22Rv1 (cell line): ENCODE measurements at regions not wholly inside any gene's neighbourhood (a gene's known extent, or its start where the extent isn't known, plus 50 kb on each side); places are given as distances from the start of the nearest gene placed in this dataset.
A peak's percentile ranks its signal among the peaks of the same experiment; 100 is the strongest.

ENCODE experiments used
- ZFX ChIP-seq: fragments of 450-650 bp; IDR thresholded peaks from 2 replicates; pipeline ENCODE4 v1.6.1; 2017; ENCODE audit warnings: antibody characterized with exemption, borderline replicate concordance
- TF ChIP-seq, protein P1 (sequence below): fragments of 450-650 bp; IDR thresholded peaks from 2 replicates; pipeline ENCODE4 v1.5.1; 2017; ENCODE audit warnings: mild to moderate bottlenecking

DNA sequence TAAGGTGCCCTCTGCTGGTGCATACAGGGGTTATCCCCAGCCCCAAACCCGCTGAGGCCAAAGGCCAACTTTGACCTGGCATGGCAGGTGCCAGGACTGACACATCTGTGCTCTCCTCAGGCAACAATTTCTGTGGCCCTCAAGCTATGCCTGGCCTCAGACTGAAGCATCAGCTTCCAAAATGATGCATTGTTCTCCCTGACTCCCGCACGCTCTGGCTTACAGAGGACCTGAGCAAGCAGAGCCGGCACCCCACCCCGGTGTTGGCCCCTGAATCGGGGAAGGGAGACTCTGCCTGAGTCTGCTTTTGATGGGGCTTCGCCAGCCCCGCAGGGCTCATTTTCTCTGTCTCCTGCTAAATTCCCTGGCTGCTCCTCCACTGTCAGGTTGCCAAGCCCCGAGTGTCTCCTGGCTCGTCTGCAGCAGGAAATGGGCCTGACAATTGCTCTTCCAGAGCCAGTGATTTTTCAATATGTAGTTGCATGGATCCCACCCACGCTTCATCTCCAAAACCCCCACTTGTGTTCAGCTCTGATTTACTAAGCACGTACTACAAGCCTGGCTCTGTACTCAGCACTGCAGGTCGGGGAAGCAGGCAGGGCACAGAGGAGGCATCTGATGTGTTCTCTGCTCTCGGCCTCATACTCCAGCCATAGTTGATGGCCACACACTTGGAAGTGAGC is 126.1 kb downstream of the SLC38A6 start:
- TF ChIP-seq, protein P1, sequence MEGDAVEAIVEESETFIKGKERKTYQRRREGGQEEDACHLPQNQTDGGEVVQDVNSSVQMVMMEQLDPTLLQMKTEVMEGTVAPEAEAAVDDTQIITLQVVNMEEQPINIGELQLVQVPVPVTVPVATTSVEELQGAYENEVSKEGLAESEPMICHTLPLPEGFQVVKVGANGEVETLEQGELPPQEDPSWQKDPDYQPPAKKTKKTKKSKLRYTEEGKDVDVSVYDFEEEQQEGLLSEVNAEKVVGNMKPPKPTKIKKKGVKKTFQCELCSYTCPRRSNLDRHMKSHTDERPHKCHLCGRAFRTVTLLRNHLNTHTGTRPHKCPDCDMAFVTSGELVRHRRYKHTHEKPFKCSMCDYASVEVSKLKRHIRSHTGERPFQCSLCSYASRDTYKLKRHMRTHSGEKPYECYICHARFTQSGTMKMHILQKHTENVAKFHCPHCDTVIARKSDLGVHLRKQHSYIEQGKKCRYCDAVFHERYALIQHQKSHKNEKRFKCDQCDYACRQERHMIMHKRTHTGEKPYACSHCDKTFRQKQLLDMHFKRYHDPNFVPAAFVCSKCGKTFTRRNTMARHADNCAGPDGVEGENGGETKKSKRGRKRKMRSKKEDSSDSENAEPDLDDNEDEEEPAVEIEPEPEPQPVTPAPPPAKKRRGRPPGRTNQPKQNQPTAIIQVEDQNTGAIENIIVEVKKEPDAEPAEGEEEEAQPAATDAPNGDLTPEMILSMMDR = peak; percentile 60
- TF ChIP-seq ZFX = no peak
